ENCODE measurements at regions not wholly inside any gene's neighbourhood (a gene's known extent, or its start where the extent isn't known, plus 50 kb on each side); places are given as distances from the start of the nearest gene placed in this dataset.

DNA sequence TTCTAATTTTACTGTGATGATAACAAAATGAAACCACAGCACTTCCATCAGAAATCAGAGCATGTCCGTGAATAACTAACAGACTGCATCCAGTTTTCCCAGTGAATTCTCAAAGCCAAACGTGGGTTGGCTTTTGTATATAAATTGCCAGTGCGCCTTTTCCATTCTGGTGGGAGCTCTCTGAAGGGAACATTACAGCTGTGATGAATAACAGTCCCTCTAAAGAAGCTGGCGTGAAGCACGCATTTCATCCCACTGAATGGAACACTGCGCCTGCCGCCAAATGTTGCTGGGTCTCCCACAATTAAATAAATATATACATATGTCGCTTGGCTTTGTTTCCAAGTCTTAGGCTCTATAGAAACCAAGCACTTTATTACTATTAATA is 113.0 kb upstream of the PFN2 start:
- ATAC-seq (ENCODE audit: low FRiP score), result peak; percentile 28
- no peak for DNase-seq (ENCODE audit: low spot score)
- TF ChIP-seq, protein P1, sequence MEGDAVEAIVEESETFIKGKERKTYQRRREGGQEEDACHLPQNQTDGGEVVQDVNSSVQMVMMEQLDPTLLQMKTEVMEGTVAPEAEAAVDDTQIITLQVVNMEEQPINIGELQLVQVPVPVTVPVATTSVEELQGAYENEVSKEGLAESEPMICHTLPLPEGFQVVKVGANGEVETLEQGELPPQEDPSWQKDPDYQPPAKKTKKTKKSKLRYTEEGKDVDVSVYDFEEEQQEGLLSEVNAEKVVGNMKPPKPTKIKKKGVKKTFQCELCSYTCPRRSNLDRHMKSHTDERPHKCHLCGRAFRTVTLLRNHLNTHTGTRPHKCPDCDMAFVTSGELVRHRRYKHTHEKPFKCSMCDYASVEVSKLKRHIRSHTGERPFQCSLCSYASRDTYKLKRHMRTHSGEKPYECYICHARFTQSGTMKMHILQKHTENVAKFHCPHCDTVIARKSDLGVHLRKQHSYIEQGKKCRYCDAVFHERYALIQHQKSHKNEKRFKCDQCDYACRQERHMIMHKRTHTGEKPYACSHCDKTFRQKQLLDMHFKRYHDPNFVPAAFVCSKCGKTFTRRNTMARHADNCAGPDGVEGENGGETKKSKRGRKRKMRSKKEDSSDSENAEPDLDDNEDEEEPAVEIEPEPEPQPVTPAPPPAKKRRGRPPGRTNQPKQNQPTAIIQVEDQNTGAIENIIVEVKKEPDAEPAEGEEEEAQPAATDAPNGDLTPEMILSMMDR (IDR thresholded peaks at IDR 0.05), result no peak

DNA sequence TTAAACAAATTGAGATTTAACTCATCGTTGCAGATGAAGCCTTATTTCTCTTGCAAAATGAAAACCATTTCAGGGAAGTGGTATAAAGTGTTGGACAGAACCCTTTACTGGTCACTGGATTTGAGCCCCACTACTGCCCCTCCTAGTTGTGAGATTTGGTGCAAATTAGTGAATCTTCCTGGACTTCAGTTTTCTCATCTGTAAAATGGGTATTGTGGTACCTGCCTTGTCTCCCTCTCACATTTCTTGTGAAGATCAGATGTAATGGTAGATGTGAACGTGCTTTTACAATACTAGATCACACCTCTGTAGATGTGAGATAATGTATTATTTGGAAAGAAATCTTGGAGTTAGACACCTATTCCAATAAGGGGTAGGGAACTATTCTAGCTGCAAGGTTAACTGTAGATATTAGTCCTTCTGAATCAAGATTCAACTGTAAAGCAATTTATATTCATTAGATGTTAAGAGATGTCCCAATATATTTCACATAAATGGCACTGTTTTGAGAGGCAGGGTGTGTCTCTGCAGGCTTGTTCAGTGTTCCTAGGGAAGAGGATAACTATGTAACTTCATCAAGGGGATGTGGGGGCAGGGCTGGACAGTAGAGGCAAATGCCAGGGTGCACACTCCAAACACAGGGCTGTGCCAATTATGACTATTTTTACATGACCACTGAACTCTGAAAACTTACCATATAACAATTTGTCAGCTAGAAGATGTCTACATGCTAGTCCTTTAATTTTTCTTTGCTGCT is 112.4 kb upstream of the PFN2 start:
- ATAC-seq (ENCODE audit: low FRiP score), result no peak
- TF ChIP-seq, protein P1 (IDR thresholded peaks at IDR 0.05), result no peak
- DNase-seq (ENCODE audit: low spot score), result no peak

DNA sequence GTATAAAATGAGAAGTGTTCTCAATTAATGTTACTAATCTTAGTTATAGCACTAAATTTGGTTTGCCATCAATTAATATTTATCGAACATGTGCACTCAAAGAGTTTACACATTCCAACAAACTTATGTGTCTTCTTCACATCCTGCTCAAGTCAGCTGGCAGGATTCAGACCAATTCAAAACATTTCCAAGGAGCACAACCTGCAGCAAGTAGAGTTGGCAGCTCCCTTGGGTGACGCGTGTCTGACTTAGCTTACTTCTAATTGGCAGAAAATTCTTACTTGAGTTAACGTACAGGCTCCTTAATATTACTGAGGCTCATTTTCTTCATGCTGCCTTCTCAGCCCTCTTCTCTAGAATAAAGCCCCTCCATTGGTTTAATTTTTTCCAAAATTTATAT is 110.4 kb upstream of the PFN2 start:
- DNase-seq (ENCODE audit: low spot score) (no peak), ATAC-seq (ENCODE audit: low FRiP score) (no peak)
- TF ChIP-seq, protein P1 (IDR thresholded peaks at IDR 0.05), result no peak

- no peak for ATAC-seq (ENCODE audit: low FRiP score)
- TF ChIP-seq, protein P1 (IDR thresholded peaks at IDR 0.05), result no peak
- no peak for DNase-seq (ENCODE audit: low spot score)
Observed at GRCh38 chr3:150080058-150080730, 109.5 kb upstream of the PFN2 start.

- TF ChIP-seq, protein P1 (IDR thresholded peaks at IDR 0.05), result no peak
- no peak for DNase-seq (ENCODE audit: low spot score)
- no peak for ATAC-seq (ENCODE audit: low FRiP score)
Observed at GRCh38 chr3:150079029-150079739, 108.5 kb upstream of the PFN2 start.

- DNase-seq (ENCODE audit: low spot score), result no peak
- TF ChIP-seq, protein P1 (IDR thresholded peaks at IDR 0.05), result no peak
Observed at GRCh38 chr3:150077581-150078247, 107.0 kb upstream of the PFN2 start.

More at GRCh38 chr3:150077581-150078247, 107.0 kb upstream of the PFN2 start:
- no peak for ATAC-seq (ENCODE audit: low FRiP score)

Data from omental fat pad (tissue), 3 donors.